GM12878 (cell line): ENCODE measurements at regions not wholly inside any gene's neighbourhood (a gene's known extent, or its start where the extent isn't known, plus 50 kb on each side); places are given as distances from the start of the nearest gene placed in this dataset.

Experiments used
- ATAC-seq: fragments of 200-7000 bp; cut with Tn5 transposase; 3 replicates; pipeline ENCODE4 v1.9.1; 2020; ENCODE audit warnings: mild to moderate bottlenecking, moderate library complexity
- BruUV-seq: library from RNA; stranded (reverse); fragments of 400-500 nt; replicated peaks from 2 replicates; lab custom pipeline; 2021; lab: Mats Ljungman, UMichigan
- CTCF ChIA-PET: fragments of 300-600 bp; sonication (Branson Sonifier 250); formaldehyde crosslinking; extraction: SDS; loops from one replicate; lab custom pipeline; 2021; ENCODE audit warnings: inconsistent platforms; lab: Yijun Ruan, JAX
- POLR2A ChIA-PET: fragments of 350-600 bp; formaldehyde crosslinking; extraction: SDS; loops from one replicate; lab custom pipeline; 2021; ENCODE audit warnings: inconsistent platforms; lab: Charles Lee
- RAD21 ChIA-PET: fragments of 300-600 bp; sonication (Branson Sonifier 250); formaldehyde crosslinking; loops from one replicate; lab custom pipeline; 2023; ENCODE audit warnings: antibody characterized with exemption; ENCODE audit not compliant: unreplicated experiment; lab: Charles Lee
- SMC1A ChIA-PET: fragments of 300-600 bp; sonication (Branson Sonifier 250); formaldehyde crosslinking; loops from one replicate; lab custom pipeline; 2023; ENCODE audit not compliant: unreplicated experiment, uncharacterized antibody; lab: Charles Lee
- DNase-seq: peaks from one replicate; pipeline ENCODE4 v3.0.0-alpha.2; 2011; ENCODE audit warnings: low read depth, low spot score
- FAIRE-seq: peaks from 3 replicates; lab custom pipeline; 2011; peaks lifted over from hg19 to GRCh38; lab: Jason Lieb, UNC
- H2AFZ ChIP-seq: 2 replicates; pipeline ENCODE4 v1.6.0; 2011; ENCODE audit warnings: low read depth, low read length, control low read depth; ENCODE audit not compliant: control insufficient read depth
- H3K27ac ChIP-seq: 2 replicates; pipeline ENCODE4 v1.5.1; 2011; ENCODE audit warnings: control low read depth; ENCODE audit not compliant: control insufficient read depth, insufficient read depth
- H3K27me3 ChIP-seq, 2 experiments: replicated peaks in 1 of 2; 2 replicates each; pipeline versions ENCODE4 v1.6.0 to v1.6.1; 2011; ENCODE audit warnings: low read length in 1 of 2; ENCODE audit not compliant: control insufficient read depth in 2 of 2, insufficient read depth in 2 of 2
- H3K36me3 ChIP-seq, 2 experiments: 2 replicates each; pipeline ENCODE4 v1.5.1; 2011; ENCODE audit warnings: low read length in 1 of 2; ENCODE audit not compliant: control insufficient read depth in 2 of 2, insufficient read depth in 2 of 2
- H3K4me1 ChIP-seq: 2 replicates; pipeline ENCODE4 v1.6.1; 2011; ENCODE audit warnings: mild to moderate bottlenecking, low read length, moderate library complexity, mixed read lengths; ENCODE audit not compliant: control insufficient read depth, insufficient read depth
- H3K4me2 ChIP-seq: 2 replicates; pipeline ENCODE4 v1.6.0; 2011; ENCODE audit warnings: control low read depth; ENCODE audit not compliant: control insufficient read depth, insufficient read depth
- H3K4me3 ChIP-seq: fragments of 200-600 bp; sonication (generic); 2 replicates; pipeline ENCODE4 v1.5.1; 2016
- H3K79me2 ChIP-seq: 2 replicates; pipeline ENCODE4 v1.6.0; 2011; ENCODE audit warnings: low read length; ENCODE audit not compliant: control insufficient read depth, insufficient read depth
- H3K9ac ChIP-seq: 2 replicates; pipeline ENCODE4 v1.8.0; 2011; ENCODE audit warnings: low read length, control low read depth, mixed read lengths; ENCODE audit not compliant: control insufficient read depth, insufficient read depth
- H3K9me3 ChIP-seq: replicated peaks from 3 replicates; pipeline ENCODE4 v1.5.1; 2011; ENCODE audit warnings: mild to moderate bottlenecking, low read length; ENCODE audit not compliant: control insufficient read depth, insufficient read depth
- H4K20me1 ChIP-seq: 2 replicates; pipeline ENCODE4 v1.6.0; 2011; ENCODE audit not compliant: control insufficient read depth, insufficient read depth
- ATF3 ChIP-seq: IDR thresholded peaks from 2 replicates; pipeline ENCODE4 v1.6.1; 2011; ENCODE audit warnings: low read depth, mild to moderate bottlenecking, low read length, moderate library complexity, borderline replicate concordance; ENCODE audit errors: extremely low read depth
- BRCA1 ChIP-seq: IDR thresholded peaks from 2 replicates; pipeline ENCODE4 v1.6.1; 2011; ENCODE audit warnings: low read depth, low read length, improper control_type of control experiment
- CEBPB ChIP-seq, 2 experiments: fragments of 150-350 bp in 1 of 2; IDR thresholded peaks; 2 replicates each; pipeline ENCODE4 v1.6.1; 2012 to 2014; ENCODE audit warnings: low read depth in 2 of 2, low read length in 2 of 2, borderline replicate concordance in 1 of 2, inconsistent platforms in 1 of 2
- CHD1 ChIP-seq: IDR thresholded peaks from 2 replicates; pipeline ENCODE4 v1.6.1; 2012; ENCODE audit warnings: low read depth, low read length, improper control_type of control experiment
- CHD4 ChIP-seq: fragments of 200-600 bp; sonication (generic); IDR thresholded peaks from 2 replicates; pipeline ENCODE4 v1.6.1; 2016; ENCODE audit warnings: mild to moderate bottlenecking
- E2F4 ChIP-seq: IDR thresholded peaks from 2 replicates; pipeline ENCODE4 v1.6.1; 2012; ENCODE audit warnings: low read depth, low read length, improper control_type of control experiment
- FOXM1 ChIP-seq: IDR thresholded peaks from 2 replicates; pipeline ENCODE4 v1.6.1; 2012; ENCODE audit warnings: low read depth, mild to moderate bottlenecking, inconsistent platforms, low read length, moderate library complexity
- IRF5 ChIP-seq: fragments of 450-650 bp; IDR thresholded peaks from 2 replicates; pipeline ENCODE4 v1.6.1; 2017; ENCODE audit warnings: borderline replicate concordance
- MAX ChIP-seq: IDR thresholded peaks from 2 replicates; pipeline ENCODE4 v1.6.1; 2012; ENCODE audit warnings: low read depth, low read length, improper control_type of control experiment
- MTA3 ChIP-seq: IDR thresholded peaks from 2 replicates; pipeline ENCODE4 v1.6.1; 2012; ENCODE audit warnings: low read length, inconsistent platforms, borderline replicate concordance
- PML ChIP-seq: IDR thresholded peaks from 2 replicates; pipeline ENCODE4 v1.6.1; 2012; ENCODE audit warnings: low read length, inconsistent platforms
- PRDM15 ChIP-seq: fragments of 450-650 bp; formaldehyde crosslinking; IDR thresholded peaks from 2 replicates; pipeline ENCODE4 v1.4.0; 2020; ENCODE audit warnings: mild to moderate bottlenecking, moderate library complexity
- SKIL ChIP-seq: fragments of 450-650 bp; IDR thresholded peaks from 2 replicates; pipeline ENCODE4 v1.6.1; 2017; ENCODE audit warnings: mild to moderate bottlenecking, low read depth, inconsistent platforms; ENCODE audit not compliant: poor library complexity, severe bottlenecking
- SMARCA5 ChIP-seq: fragments of 450-650 bp; IDR thresholded peaks from 2 replicates; pipeline ENCODE4 v1.6.1; 2017; ENCODE audit warnings: mild to moderate bottlenecking
- ZBED1 ChIP-seq: IDR thresholded peaks from 2 replicates; pipeline ENCODE4 v1.6.1; 2016; ENCODE audit warnings: borderline replicate concordance
- WGBS: methylation state at CpG from one replicate; pipeline ENCODE4 v1.1.6; 2016; ENCODE audit warnings: low lambda C conversion rate; ENCODE audit not compliant: insufficient replicate concordance, insufficient coverage; ENCODE audit errors: missing lambda C conversion rate; 5-methylcytosine and 5-hydroxymethylcytosine counted together
- in situ Hi-C: fragments of 300-500 bp; cut with MboI; formaldehyde crosslinking; loops from 9 replicates; pipeline ENCODE4 v1.14.3; 2018; ENCODE audit warnings: mixed read lengths
- intact Hi-C: fragments of 100-400 bp; cut with micrococcal nuclease; formaldehyde crosslinking; loops from one replicate; pipeline ENCODE4 v1.14.2; 2022; ENCODE audit not compliant: unreplicated experiment

- Histone ChIP-seq H3K9ac (no peak overlapping the region), H3K27me3 (no peaks in the 10 kb centered on the region), H3K27ac (no peak overlapping the region), H3K36me3 (no peaks in the 10 kb centered on the region), H2AFZ (no peak overlapping the region), H3K4me1 (no peaks in the 10 kb centered on the region), H3K79me2 (no peaks in the 10 kb centered on the region), H4K20me1 (no peaks in the 10 kb centered on the region), H3K9me3 (no peaks in the 10 kb centered on the region), H3K4me2 (no peak overlapping the region), H3K4me3 (no peak overlapping the region)
- in situ Hi-C loops: no loop called here
- ChIA-PET CTCF (no interaction called here), SMC1A (no interaction called here), POLR2A (no interaction called here), RAD21 (no interaction called here)
- ATAC-seq (no peak), FAIRE-seq (no peak), DNase-seq (no peak)
- no TSS peak for BruUV-seq
- 70% methylated on average over 1 of the region's 1 CpG for WGBS
- intact Hi-C loops: no loop called here
- no peak for TF ChIP-seq IRF5
- no peak for TF ChIP-seq PRDM15
- no peak for TF ChIP-seq SMARCA5
- no peak for TF ChIP-seq ATF3
- TF ChIP-seq FOXM1: no peak
- TF ChIP-seq CHD1: no peak
- TF ChIP-seq E2F4: no peak
- TF ChIP-seq MTA3: no peak
- TF ChIP-seq CEBPB (IDR thresholded peaks at IDR 0.05; ENCODE audit: borderline replicate concordance in 1 of 2, low read depth in 2 of 2, low read length in 2 of 2): no peak
- TF ChIP-seq SKIL: no peak
- TF ChIP-seq ZBED1: no peak
- no peak for TF ChIP-seq MAX
- no peak for TF ChIP-seq PML
- no peak for TF ChIP-seq BRCA1
- no peak for TF ChIP-seq CHD4
Observed at GRCh38 chr18:44025421-44025820, 655.3 kb upstream of the SETBP1 start.
